Rectal smooth muscle tissue (tissue), 1 donor: ENCODE measurements at regions not wholly inside any gene's neighbourhood (a gene's known extent, or its start where the extent isn't known, plus 50 kb on each side); places are given as distances from the start of the nearest gene placed in this dataset.
"Not testable (repeated sequence)": the region's sequence is repeated elsewhere in the genome, so short reads cannot be mapped to it uniquely, and the experiment has no call there.

Experiments
- H3K27ac ChIP-seq: one replicate; pipeline ENCODE4 v1.7.0; 2013; ENCODE audit warnings: low read depth, low read length, inconsistent platforms
- H3K27me3 ChIP-seq: one replicate; pipeline ENCODE4 v1.7.0; 2013; ENCODE audit warnings: low read length; ENCODE audit not compliant: control insufficient read depth, insufficient read depth
- H3K36me3 ChIP-seq: one replicate; pipeline ENCODE4 v1.7.0; 2013; ENCODE audit warnings: low read length; ENCODE audit not compliant: control insufficient read depth, insufficient read depth
- H3K4me1 ChIP-seq: one replicate; pipeline ENCODE4 v1.7.0; 2013; ENCODE audit warnings: low read length; ENCODE audit not compliant: control insufficient read depth, insufficient read depth
- H3K4me3 ChIP-seq: one replicate; pipeline ENCODE4 v1.7.0; 2013; ENCODE audit warnings: low read length
- H3K9ac ChIP-seq: one replicate; pipeline ENCODE4 v1.7.0; 2013; ENCODE audit warnings: low read length

DNA sequence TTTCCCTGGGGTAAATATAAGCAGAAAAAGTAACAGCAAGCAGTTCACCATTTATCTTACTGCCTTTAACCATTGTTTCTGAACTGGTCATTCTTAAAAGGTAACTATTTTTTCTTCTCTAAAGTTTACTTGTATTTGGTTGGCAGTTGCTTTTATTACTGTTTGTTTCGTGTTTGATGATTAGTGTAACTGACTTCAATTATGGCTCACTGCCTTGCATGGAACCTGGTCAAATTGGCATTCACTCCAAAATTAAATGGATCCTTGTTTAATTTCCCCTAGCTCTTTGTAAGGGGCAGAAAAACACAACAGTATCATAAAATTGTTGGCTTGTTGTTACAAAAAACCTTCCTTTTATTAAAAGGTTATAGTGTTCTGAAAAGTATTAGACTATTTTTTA is 1723.9 kb upstream of the CDH6 start:
- Histone ChIP-seq H3K27me3 (no peaks in the 10 kb centered on the region), H3K36me3 (no peaks in the 10 kb centered on the region), H3K4me3 (no peak overlapping the region), H3K9ac (no peak overlapping the region), H3K27ac (no peak overlapping the region), H3K4me1 (no peaks in the 10 kb centered on the region)

GRCh38 chr5:29462241-29462640 is 1731.2 kb upstream of the CDH6 start:
- Histone ChIP-seq H3K4me3 (no peak overlapping the region), H3K4me1 (no peaks in the 10 kb centered on the region), H3K36me3 (no peaks in the 10 kb centered on the region), H3K9ac (no peak overlapping the region), H3K27ac (no peak overlapping the region), H3K27me3 (no peaks in the 10 kb centered on the region)

DNA sequence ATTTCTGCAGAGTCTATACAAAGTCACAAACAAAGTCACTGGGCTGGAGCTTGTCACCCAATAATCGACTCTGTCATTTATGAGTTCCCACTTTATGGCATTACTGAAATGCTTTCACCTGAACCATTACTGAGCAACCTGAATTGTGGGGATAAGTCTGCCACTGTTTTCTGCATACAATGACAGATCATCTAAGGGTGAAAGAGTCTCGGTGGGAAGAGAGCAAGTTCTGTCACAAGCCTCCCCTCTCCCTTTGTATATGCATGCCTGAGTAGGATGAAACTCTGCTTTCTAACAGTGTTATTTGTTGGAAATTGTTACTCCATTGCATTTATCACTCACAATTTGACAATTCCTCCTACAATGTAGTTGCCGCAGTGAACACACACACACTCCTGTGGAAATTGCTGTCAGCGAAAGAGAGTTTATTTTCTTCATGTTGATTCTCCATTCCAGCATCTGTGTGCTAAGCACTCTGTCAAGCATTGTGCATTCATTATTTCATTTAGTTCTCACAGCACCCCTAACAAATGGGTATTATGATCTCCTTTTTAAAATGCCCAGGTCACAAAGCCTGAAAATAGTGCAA is 1732.4 kb upstream of the CDH6 start:
- no peak overlapping the region for H3K27ac ChIP-seq
- no peak overlapping the region for H3K4me3 ChIP-seq
- H3K36me3 ChIP-seq, result no peaks in the 10 kb centered on the region
- no peaks in the 10 kb centered on the region for H3K27me3 ChIP-seq
- H3K9ac ChIP-seq, result no peak overlapping the region
- no peaks in the 10 kb centered on the region for H3K4me1 ChIP-seq

- not testable (repeated sequence) for H3K4me1 ChIP-seq, H3K36me3 ChIP-seq, H3K4me3 ChIP-seq, H3K9ac ChIP-seq, H3K27me3 ChIP-seq, H3K27ac ChIP-seq
Observed at GRCh38 chr5:29451004-29451403, 1742.5 kb upstream of the CDH6 start.

- H3K4me1 ChIP-seq, result no peaks in the 10 kb centered on the region
- H3K4me3 ChIP-seq, result no peak overlapping the region
- H3K27me3 ChIP-seq, result no peaks in the 10 kb centered on the region
- H3K9ac ChIP-seq, result no peak overlapping the region
- H3K36me3 ChIP-seq, result no peaks in the 10 kb centered on the region
- no peak overlapping the region for H3K27ac ChIP-seq
Observed at GRCh38 chr5:29414681-29415080, 1778.8 kb upstream of the CDH6 start.

- Histone ChIP-seq H3K9ac (no peak overlapping the region), H3K36me3 (no peaks in the 10 kb centered on the region), H3K27me3 (no peaks in the 10 kb centered on the region), H3K27ac (no peak overlapping the region), H3K4me3 (no peak overlapping the region), H3K4me1 (no peaks in the 10 kb centered on the region)
Observed at GRCh38 chr5:29412979-29413378, 1780.5 kb upstream of the CDH6 start.

GRCh38 chr5:29402270-29402669 is 1791.2 kb upstream of the CDH6 start:
- H3K36me3 ChIP-seq, result no peaks in the 10 kb centered on the region
- H3K4me3 ChIP-seq, result no peak overlapping the region
- no peaks in the 10 kb centered on the region for H3K27me3 ChIP-seq
- H3K27ac ChIP-seq, result no peak overlapping the region
- H3K4me1 ChIP-seq, result no peaks in the 10 kb centered on the region
- no peak overlapping the region for H3K9ac ChIP-seq

GRCh38 chr5:29389993-29390392 is 1803.5 kb upstream of the CDH6 start:
- Histone ChIP-seq H3K4me1 (no peaks in the 10 kb centered on the region), H3K9ac (no peak overlapping the region)

DNA sequence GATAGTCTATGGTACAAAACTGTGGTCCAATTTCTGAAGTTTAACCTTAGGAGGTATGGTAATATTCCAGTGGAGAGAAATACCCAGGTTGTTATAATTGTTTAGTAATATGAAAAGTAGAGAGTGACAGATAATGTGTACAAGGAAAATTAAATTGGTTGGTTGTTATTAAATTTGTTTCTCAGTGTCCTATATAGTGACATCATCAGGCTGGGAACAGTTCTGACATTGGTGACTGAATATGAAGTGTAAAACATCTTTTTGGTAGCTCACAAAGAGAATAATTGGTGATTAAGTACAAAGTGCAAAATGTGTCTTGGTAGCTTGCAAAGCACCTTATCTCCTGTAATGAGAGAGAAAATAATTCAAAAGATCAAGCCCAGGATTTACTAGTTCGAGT is 1806.1 kb upstream of the CDH6 start:
- H3K9ac ChIP-seq, result no peak overlapping the region
- H3K4me1 ChIP-seq, result no peaks in the 10 kb centered on the region
- no peak overlapping the region for H3K27ac ChIP-seq
- H3K27me3 ChIP-seq, result no peaks in the 10 kb centered on the region
- H3K36me3 ChIP-seq, result no peaks in the 10 kb centered on the region
- H3K4me3 ChIP-seq, result no peak overlapping the region

More at GRCh38 chr5:29389993-29390392, 1803.5 kb upstream of the CDH6 start:
- H3K4me3 ChIP-seq, result no peak overlapping the region
- no peak overlapping the region for H3K27ac ChIP-seq
- H3K36me3 ChIP-seq, result no peaks in the 10 kb centered on the region
- no peaks in the 10 kb centered on the region for H3K27me3 ChIP-seq

- no peaks in the 10 kb centered on the region for H3K36me3 ChIP-seq
- no peaks in the 10 kb centered on the region for H3K27me3 ChIP-seq
- no peak overlapping the region for H3K27ac ChIP-seq
- no peak overlapping the region for H3K4me3 ChIP-seq
- no peaks in the 10 kb centered on the region for H3K4me1 ChIP-seq
- H3K9ac ChIP-seq, result no peak overlapping the region
Observed at GRCh38 chr5:29382780-29383179, 1810.7 kb upstream of the CDH6 start.

DNA sequence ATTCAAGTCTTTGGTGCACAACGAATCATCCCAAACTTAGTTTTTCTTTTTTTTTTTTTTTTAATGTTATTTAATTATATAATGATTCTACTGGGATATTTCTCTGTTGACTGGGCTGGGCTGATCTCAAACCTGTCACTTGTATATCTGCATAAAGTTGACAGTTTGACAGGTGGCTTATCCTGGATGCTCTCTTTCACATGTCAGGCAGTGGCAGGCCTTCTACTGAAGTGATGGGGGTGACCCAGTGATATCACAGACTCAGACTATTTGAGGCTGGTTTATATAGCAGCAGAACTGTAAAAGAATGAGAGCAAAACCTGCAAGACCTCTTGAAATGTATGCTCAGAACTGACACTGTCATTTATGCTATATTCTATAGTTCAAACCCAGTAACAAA is 1813.5 kb upstream of the CDH6 start:
- Histone ChIP-seq H3K9ac (no peak overlapping the region), H3K27me3 (no peaks in the 10 kb centered on the region), H3K36me3 (no peaks in the 10 kb centered on the region), H3K4me1 (no peaks in the 10 kb centered on the region), H3K27ac (no peak overlapping the region), H3K4me3 (no peak overlapping the region)

- H3K9ac ChIP-seq, result no peak overlapping the region
- H3K4me3 ChIP-seq, result no peak overlapping the region
- no peaks in the 10 kb centered on the region for H3K4me1 ChIP-seq
- H3K36me3 ChIP-seq, result no peaks in the 10 kb centered on the region
- H3K27me3 ChIP-seq, result no peaks in the 10 kb centered on the region
- H3K27ac ChIP-seq, result no peak overlapping the region
Observed at GRCh38 chr5:29379619-29380018, 1813.9 kb upstream of the CDH6 start.

- Histone ChIP-seq H3K36me3 (no peaks in the 10 kb centered on the region), H3K27me3 (no peaks in the 10 kb centered on the region), H3K27ac (no peak overlapping the region), H3K4me1 (no peaks in the 10 kb centered on the region), H3K9ac (no peak overlapping the region), H3K4me3 (no peak overlapping the region)
Observed at GRCh38 chr5:29378104-29378503, 1815.4 kb upstream of the CDH6 start.
